ENCODE measurements at regions not wholly inside any gene's neighbourhood (a gene's known extent, or its start where the extent isn't known, plus 50 kb on each side); places are given as distances from the start of the nearest gene placed in this dataset.
A peak's percentile ranks its signal among the peaks of the same experiment; 100 is the strongest.

DNA sequence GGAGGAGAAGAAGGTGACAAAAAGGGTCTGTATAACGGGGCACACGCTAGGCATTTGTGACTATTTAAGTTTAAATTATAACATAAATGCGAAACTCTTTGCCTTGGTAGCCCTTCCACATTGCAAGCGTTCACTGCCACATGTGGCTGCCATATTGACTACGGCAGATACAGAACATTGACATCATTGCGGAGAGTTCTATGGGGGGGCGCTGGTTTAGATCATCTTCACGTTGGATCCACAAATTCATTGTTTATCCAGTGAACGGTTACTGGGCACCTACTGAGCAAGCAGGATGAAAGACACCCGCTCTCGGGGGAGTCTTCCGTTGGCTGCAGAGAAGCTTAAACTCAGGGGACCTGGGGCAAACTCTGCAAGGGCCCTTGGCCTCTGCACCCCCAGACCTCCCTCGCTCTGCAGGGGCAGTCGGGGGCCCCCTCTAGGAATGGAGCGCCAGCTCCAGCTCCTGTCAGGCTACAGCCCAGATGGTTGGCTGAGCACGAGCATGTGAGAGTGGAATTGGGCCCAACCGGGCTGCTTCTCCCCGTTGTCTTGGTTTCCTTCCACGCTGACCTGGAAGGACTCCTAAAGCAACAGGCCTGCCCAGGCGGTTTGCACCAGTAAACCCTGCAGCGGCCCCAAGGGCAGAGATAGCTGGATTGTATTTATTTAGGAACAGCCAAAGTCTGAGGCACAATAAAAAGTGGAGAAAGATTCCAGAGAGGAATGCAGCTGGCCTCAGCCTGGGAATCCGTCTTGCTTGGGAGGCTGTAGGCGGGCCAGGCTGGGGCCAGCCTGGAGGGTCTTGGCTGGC lies 172.2 kb downstream of the SEC14L1 start:
- TF ChIP-seq, protein P1, sequence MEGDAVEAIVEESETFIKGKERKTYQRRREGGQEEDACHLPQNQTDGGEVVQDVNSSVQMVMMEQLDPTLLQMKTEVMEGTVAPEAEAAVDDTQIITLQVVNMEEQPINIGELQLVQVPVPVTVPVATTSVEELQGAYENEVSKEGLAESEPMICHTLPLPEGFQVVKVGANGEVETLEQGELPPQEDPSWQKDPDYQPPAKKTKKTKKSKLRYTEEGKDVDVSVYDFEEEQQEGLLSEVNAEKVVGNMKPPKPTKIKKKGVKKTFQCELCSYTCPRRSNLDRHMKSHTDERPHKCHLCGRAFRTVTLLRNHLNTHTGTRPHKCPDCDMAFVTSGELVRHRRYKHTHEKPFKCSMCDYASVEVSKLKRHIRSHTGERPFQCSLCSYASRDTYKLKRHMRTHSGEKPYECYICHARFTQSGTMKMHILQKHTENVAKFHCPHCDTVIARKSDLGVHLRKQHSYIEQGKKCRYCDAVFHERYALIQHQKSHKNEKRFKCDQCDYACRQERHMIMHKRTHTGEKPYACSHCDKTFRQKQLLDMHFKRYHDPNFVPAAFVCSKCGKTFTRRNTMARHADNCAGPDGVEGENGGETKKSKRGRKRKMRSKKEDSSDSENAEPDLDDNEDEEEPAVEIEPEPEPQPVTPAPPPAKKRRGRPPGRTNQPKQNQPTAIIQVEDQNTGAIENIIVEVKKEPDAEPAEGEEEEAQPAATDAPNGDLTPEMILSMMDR (conservative IDR thresholded peaks at IDR 0.05) = no peak
- H3K27ac ChIP-seq = peak overlapping the region; percentile 62

DNA sequence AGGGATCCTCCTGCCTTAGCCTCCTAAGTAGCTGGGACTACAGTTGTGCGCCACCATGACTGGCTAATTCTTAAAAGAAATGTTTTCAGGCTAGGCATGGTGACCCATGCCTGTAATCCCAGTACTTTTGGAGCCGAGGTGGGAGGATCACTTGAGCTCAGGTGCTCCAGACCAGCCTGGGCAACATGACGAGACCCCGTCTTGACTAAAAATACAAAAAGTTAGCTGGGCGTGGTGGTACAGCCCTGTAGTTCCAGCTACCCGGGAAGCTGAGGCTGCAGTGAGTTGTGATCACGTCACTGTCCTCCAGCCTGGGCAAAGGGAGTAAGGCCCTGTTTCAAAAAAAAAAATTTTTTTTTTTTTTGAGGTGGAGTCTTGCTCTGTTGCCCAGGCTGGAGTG lies 173.1 kb downstream of the SEC14L1 start:
- TF ChIP-seq, protein P1 (conservative IDR thresholded peaks at IDR 0.05) = no peak
- peak overlapping the region; percentile 62 for H3K27ac ChIP-seq

DNA sequence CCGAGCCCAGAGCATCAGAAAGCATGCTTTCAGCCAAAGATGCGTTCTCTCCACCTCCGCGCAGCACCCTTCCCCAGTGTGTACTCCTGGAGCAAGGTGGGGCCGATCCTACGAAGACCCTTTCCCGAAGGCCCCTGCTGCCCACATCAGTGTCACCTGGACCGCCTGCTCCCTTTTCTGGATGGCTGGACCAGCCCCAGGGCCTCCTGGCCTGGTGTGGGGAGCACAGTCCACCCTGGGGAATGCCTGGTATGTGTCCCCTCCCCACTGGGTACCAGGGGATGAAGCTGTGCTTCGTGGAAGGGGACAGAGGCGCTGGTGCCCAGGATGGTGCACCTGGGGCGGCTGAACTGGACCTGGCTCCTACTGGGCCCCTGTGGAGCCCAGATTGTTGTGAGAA lies 173.8 kb downstream of the SEC14L1 start:
- peak overlapping the region; percentile 62; the same call in 1 of the 2 replicates for H3K27ac ChIP-seq

DNA sequence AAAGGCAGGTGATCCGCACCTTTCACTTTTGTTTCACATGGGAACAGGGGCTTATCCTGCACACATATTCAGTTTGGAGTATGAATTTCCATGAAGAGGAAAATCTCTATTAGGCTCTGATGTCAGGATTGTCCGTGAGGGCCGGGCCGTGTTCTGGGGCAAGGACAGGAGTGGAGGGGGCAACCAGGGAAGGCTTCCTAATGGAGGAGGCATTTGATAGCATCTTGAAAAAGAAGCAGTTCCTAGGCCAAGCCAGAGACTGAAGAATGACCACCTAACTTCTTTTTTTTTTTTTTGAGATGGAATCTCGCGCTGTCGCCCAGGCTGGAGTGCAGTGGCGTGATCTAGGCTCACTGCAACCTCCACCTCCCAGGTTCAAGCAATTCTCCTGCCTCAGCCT lies 174.2 kb downstream of the SEC14L1 start:
- TF ChIP-seq, protein P1 (conservative IDR thresholded peaks at IDR 0.05) = no peak
- H3K27ac ChIP-seq = peak overlapping the region; percentile 62; the same call in 1 of the 2 replicates

More for the DNA sequence above, 173.8 kb downstream of the SEC14L1 start:
- TF ChIP-seq, protein P1 (conservative IDR thresholded peaks at IDR 0.05) = no peak

DNA sequence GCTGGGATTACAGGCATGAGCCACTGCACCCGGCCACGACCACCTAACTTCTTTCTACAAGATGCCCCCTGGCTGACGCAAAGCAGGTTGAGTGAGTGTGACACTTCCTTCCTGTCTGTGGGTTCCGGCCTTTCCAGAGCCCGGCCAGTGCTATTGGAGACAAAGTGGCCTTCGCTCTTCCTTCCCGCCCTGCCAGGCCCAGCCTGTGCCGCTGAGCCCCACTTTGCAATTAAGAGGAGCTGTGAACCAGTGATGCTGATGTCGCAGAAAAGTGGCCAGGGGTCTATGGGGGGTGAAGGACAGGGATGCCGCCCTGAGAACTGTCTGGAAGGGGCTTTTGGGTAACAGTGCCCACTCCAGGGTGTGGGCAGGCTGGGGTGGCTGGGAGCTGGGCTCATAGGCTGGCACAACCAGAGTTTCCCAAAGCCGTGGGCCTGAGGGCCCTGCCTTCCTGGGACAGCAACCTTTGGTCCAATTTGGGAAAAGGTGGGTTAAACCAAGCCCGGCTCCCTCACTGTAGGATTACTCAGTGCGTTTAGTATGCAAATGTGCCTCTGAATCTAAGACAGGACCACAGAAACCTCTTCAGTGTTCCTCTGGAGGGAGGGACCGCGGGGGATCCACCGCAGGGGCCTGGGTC lies 174.9 kb downstream of the SEC14L1 start:
- peak overlapping the region; percentile 62; the same call in 1 of the 2 replicates for H3K27ac ChIP-seq
- TF ChIP-seq, protein P1 (conservative IDR thresholded peaks at IDR 0.05) = no peak

DNA sequence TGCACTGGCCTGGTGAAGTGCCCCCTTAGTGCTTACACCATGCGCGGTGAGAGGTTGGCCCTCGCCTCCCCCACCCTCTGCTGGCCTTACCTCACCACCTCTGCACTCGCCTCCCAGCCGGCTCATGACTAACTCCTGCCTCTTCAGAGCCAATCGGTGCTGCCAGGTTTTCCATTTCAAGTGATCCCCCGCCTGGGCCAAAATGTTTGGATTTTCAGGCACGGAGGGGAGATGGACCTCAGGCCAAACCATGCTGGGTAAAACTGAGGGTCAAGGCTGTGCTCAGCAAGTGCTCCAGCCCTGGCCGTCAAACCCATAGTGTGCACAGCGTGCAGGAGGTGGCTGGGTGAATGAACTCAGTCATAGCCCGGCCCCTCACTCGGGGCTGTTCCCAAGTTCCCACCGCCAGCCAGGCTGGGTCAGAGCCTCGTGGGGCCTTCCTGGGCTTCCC lies 175.4 kb downstream of the SEC14L1 start:
- TF ChIP-seq, protein P1 (conservative IDR thresholded peaks at IDR 0.05) = no peak
- 0 out of 2 replicates have a peak overlapping the region, but pooled peaks have one; percentile 62 for H3K27ac ChIP-seq

DNA sequence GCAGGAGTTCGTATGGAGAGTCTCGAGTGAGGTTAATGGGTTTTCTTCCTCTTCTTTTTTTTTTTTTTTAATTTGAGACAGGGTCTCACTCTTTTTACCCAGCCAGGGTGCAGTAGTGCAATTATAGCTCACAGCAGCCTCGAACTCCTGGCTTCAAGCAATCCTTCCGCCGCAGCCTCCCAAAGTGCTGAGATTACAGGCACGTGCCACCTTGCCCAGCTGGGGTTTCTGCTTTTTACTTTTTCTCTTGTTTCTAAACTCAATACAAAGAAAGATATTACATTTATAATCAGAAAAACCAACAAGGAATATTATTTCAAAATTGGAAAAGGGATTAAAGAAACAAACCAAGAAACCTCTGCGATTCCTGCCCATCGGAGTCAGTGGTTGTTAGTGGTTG lies 175.9 kb downstream of the SEC14L1 start:
- H3K27ac ChIP-seq = 0 out of 2 replicates have a peak overlapping the region, but pooled peaks have one; percentile 62
- TF ChIP-seq, protein P1 (conservative IDR thresholded peaks at IDR 0.05) = no peak

Measured in VCaP (cell line).